GM18519 (cell line): ENCODE measurements at regions not wholly inside any gene's neighbourhood (a gene's known extent, or its start where the extent isn't known, plus 50 kb on each side); places are given as distances from the start of the nearest gene placed in this dataset.
"Not testable (repeated sequence)": the region's sequence is repeated elsewhere in the genome, so short reads cannot be mapped to it uniquely, and the experiment has no call there.

Source experiments
- ATAC-seq: cut with Tn5 transposase; IDR thresholded peaks from one replicate; pipeline ENCODE4 v1.9.1; 2021; ENCODE audit warnings: mild to moderate bottlenecking, moderate library complexity; ENCODE audit not compliant: unreplicated experiment, low FRiP score

- ATAC-seq: no peak
Measured at GRCh38 chr7:29619111-29619510, 55.5 kb downstream of the PRR15 start.

GRCh38 chr7:29619848-29620555 lies 56.4 kb downstream of the PRR15 start:
- no peak for ATAC-seq

GRCh38 chr7:29620556-29620930 lies 56.9 kb downstream of the PRR15 start:
- ATAC-seq: no peak

GRCh38 chr7:29622335-29623265 lies 59.0 kb downstream of the PRR15 start:
- no peak for ATAC-seq

- no peak for ATAC-seq
Measured at GRCh38 chr7:29623973-29624372, 60.3 kb downstream of the PRR15 start.

GRCh38 chr7:29626730-29627129 lies 63.1 kb downstream of the PRR15 start:
- no peak for ATAC-seq

- no peak for ATAC-seq
Measured at GRCh38 chr7:29627631-29628030, 64.0 kb downstream of the PRR15 start.

GRCh38 chr7:29629507-29629906 lies 65.9 kb downstream of the PRR15 start:
- ATAC-seq: no peak

- not testable (repeated sequence) for ATAC-seq
Measured at GRCh38 chr7:29635067-29636008, 71.7 kb downstream of the PRR15 start.

GRCh38 chr7:29636009-29636351 lies 72.3 kb downstream of the PRR15 start:
- ATAC-seq: no peak

- no peak for ATAC-seq
Measured at GRCh38 chr7:29637374-29637773, 73.7 kb downstream of the PRR15 start.

- not testable (repeated sequence) for ATAC-seq
Measured at GRCh38 chr7:29638841-29639240, 75.2 kb downstream of the PRR15 start.

- ATAC-seq: no peak
Measured at GRCh38 chr7:29639386-29639785, 75.8 kb downstream of the PRR15 start.

GRCh38 chr7:29639886-29640595 lies 76.4 kb downstream of the PRR15 start:
- ATAC-seq: no peak

GRCh38 chr7:29641651-29642050 lies 78.0 kb downstream of the PRR15 start:
- ATAC-seq: no peak

GRCh38 chr7:29642494-29643155 lies 79.0 kb downstream of the PRR15 start:
- no peak for ATAC-seq

- ATAC-seq: not testable (repeated sequence)
Measured at GRCh38 chr7:29646116-29646515, 82.5 kb downstream of the PRR15 start.

GRCh38 chr7:29647020-29647654 lies 83.5 kb downstream of the PRR15 start:
- no peak for ATAC-seq

GRCh38 chr7:29647691-29648210 lies 84.1 kb downstream of the PRR15 start:
- not testable (repeated sequence) for ATAC-seq
